ENCODE measurements at regions not wholly inside any gene's neighbourhood (a gene's known extent, or its start where the extent isn't known, plus 50 kb on each side); places are given as distances from the start of the nearest gene placed in this dataset.

DNA sequence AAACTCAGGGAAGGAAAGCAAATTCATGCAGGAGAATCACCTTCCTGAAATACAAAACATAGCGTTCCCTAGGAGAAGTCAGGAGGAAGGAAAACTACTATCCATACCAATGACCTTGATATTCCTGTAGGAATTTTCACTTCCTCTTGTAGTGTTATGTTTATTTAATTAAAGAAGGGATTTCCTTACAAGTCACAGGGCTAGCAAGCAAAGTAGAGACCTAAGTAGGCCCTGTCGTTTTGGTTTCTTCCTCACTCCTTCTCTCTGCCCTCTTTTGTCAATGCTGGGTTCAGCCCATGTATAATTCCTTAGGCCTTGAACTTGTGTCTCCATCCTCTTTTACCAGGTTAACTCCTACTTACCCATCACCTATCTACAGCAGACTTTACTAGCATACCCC, 435.2 kb upstream of the LRATD1 start:
- no peak for TF ChIP-seq POLR2A (IDR thresholded peaks at IDR 0.05)
- TF ChIP-seq, protein P1, sequence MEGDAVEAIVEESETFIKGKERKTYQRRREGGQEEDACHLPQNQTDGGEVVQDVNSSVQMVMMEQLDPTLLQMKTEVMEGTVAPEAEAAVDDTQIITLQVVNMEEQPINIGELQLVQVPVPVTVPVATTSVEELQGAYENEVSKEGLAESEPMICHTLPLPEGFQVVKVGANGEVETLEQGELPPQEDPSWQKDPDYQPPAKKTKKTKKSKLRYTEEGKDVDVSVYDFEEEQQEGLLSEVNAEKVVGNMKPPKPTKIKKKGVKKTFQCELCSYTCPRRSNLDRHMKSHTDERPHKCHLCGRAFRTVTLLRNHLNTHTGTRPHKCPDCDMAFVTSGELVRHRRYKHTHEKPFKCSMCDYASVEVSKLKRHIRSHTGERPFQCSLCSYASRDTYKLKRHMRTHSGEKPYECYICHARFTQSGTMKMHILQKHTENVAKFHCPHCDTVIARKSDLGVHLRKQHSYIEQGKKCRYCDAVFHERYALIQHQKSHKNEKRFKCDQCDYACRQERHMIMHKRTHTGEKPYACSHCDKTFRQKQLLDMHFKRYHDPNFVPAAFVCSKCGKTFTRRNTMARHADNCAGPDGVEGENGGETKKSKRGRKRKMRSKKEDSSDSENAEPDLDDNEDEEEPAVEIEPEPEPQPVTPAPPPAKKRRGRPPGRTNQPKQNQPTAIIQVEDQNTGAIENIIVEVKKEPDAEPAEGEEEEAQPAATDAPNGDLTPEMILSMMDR (IDR thresholded peaks at IDR 0.05) = no peak

Measured in right lobe of liver (tissue), 4 donors.